C4-2B (cell line): ENCODE measurements at regions not wholly inside any gene's neighbourhood (a gene's known extent, or its start where the extent isn't known, plus 50 kb on each side); places are given as distances from the start of the nearest gene placed in this dataset.
"Not testable (repeated sequence)": the region's sequence is repeated elsewhere in the genome, so short reads cannot be mapped to it uniquely, and the experiment has no call there.

ENCODE experiments used
- H3K27ac ChIP-seq: fragments of 450-650 bp; 2 replicates; pipeline ENCODE4 v1.5.1; 2017
- ZFX ChIP-seq: fragments of 450-650 bp; IDR thresholded peaks from 2 replicates; pipeline ENCODE4 v1.6.1; 2017
- TF ChIP-seq, protein P1 (sequence below): fragments of 450-650 bp; conservative IDR thresholded peaks from 2 replicates; pipeline ENCODE4 v1.5.1; 2017; ENCODE audit warnings: mild to moderate bottlenecking

DNA sequence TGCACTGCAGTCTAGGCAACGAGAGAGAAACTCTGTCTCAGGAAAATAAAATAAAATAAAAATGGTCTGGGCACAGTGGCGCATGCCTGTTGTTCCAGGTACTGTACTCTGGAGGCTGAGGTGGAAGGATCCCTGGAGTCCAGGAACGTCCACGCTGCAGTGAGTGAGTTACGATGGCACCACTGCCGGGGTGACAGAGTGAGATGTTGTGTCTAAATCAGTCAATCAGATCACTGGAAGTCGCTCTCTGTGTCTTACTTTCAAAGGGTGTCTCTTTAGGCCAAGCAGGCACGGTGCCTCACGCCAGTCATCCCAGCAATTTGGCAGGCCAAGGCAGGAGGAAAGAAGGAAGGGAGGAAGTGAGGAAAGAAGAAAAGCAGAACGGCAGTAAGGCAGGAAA, 112.2 kb upstream of the ANKRD30BL start:
- no peak overlapping the region for H3K27ac ChIP-seq
- no peak for TF ChIP-seq ZFX
- TF ChIP-seq, protein P1, sequence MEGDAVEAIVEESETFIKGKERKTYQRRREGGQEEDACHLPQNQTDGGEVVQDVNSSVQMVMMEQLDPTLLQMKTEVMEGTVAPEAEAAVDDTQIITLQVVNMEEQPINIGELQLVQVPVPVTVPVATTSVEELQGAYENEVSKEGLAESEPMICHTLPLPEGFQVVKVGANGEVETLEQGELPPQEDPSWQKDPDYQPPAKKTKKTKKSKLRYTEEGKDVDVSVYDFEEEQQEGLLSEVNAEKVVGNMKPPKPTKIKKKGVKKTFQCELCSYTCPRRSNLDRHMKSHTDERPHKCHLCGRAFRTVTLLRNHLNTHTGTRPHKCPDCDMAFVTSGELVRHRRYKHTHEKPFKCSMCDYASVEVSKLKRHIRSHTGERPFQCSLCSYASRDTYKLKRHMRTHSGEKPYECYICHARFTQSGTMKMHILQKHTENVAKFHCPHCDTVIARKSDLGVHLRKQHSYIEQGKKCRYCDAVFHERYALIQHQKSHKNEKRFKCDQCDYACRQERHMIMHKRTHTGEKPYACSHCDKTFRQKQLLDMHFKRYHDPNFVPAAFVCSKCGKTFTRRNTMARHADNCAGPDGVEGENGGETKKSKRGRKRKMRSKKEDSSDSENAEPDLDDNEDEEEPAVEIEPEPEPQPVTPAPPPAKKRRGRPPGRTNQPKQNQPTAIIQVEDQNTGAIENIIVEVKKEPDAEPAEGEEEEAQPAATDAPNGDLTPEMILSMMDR, result no peak

DNA sequence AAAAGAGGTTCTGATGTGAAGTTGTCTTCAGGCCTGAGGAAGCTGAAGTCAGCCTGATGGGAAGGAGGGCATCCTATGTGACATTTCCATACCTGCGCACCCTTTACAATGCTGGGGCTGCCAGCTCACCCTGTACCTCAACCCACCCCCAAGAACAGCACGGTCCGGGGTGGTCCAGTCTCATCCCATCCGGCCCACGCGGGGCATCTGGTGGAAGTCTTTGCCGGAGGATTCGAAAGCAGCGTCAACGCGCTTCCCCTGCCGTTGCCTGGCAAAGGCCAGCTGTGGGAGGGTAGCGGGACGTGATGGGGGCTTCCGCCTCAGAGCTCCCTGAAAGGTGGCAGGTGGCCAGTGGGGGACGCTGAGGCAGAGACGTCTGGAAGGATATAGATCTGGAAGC, 113.6 kb upstream of the ANKRD30BL start:
- no peak for TF ChIP-seq ZFX
- TF ChIP-seq, protein P1, result no peak
- no peak overlapping the region for H3K27ac ChIP-seq

DNA sequence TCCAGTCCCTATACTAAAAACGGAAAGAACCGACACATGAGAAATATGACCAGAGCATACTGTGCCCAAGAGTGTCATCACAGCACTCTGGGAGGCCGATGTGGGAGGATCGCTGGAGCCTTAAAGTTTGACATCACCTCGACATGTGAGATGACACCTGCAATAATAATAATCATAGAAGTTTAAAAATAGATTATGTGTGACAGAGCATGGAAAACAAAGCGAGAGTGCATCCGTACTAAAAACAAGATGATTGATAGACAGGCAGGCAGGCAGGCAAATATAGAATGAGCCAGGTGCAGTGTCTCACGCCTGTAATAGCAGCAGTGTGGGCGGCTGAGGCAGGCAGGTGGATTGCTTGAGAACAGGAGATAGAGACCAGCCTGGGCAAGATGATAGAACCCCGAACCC, 114.8 kb upstream of the ANKRD30BL start:
- TF ChIP-seq ZFX, result no peak
- TF ChIP-seq, protein P1, result no peak
- H3K27ac ChIP-seq, result no peak overlapping the region

DNA sequence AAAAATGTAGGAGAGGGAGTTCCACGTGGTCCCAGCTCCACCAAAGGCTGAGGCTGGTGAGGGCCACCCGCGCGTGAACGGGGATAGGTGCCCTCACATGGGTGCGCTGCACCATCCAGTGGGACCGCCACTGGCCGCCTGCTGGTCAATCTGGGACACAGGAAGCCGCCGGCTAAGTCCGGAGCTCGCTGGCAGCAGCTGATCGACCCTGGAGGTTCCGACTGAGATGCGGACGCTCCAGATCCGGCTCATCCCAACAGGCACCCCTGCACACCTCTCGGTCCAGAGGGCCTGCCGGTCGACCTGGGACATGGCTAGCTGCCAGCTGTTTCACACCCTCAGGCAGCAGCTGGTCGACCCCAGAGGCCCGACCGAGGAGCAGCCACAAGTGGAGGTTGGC, 116.5 kb upstream of the ANKRD30BL start:
- no peak overlapping the region for H3K27ac ChIP-seq
- TF ChIP-seq, protein P1, result no peak; the same call in 1 of the 2 replicates
- TF ChIP-seq ZFX, result no peak

DNA sequence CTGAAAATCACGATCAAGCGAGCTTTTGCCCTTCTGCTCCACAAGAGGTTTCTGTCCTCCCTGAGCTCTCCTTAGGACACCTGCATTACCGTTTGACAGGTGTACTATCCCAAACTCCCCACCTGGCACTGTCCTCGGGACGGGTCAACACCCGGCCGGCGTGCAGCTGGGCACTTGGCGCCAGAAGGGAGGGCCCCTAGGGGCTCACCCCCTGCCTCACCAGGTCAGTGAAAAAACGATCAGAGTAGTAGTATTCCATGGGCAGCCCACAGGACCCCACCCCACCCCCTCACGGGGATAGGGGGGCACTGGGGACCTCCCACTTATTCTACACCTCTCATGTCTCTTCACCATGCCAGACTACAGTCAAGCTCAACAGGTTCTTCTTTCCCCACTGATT, 117.6 kb upstream of the ANKRD30BL start:
- TF ChIP-seq ZFX, result no peak
- TF ChIP-seq, protein P1, result no peak
- no peak overlapping the region for H3K27ac ChIP-seq

DNA sequence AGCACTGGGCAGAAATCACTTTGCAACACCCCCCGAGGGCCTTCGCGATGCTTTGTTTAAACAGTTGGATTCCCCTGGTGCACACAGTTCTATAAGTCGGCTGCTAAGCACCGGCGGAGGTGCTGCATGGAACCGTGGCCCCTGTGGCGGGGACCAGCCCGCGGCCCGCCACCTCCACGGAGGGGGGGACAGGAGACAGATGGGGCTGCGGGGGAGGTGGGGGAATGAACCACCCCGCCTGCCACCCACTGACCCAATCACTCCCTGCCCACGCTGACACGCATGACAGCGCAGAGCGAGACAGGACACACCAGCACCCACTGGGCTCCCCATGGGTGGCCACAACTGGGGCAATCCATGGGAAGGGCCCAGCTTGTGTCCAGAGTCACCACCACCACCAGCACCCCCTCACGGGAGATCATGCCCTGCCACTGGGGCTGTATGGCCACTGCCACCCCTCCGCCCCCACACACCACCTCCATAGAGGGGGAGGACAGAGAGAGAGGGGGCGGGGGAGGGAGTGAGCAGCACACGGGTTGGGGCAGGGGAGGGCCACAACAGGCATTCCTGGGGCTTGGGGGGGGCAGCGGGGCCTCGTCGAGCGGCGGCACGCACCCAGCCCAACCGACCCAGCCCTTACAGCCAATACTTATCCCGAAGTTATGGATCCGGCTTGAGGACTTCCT, 118.3 kb upstream of the ANKRD30BL start:
- TF ChIP-seq, protein P1, result no peak
- no peak for TF ChIP-seq ZFX
- no peak overlapping the region for H3K27ac ChIP-seq

DNA sequence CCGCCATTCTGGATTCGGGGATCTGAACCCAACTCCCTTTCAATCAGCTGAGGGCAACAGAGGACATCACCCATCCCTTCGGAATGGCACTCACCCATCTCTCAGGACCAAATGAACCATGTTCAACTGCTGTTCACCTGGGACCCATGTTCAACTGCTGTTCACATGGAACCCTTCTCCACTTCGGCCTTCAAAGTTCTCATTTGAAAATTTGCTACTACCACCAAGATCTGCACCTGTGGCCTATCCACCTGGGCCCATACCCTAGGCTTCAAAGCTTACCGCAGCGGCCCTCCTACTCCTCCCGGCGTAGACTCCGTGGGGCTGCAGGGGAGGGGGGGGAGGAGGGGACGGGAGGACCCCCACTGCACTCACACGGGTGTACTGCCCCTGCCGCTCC, 119.2 kb upstream of the ANKRD30BL start:
- no peak for TF ChIP-seq ZFX
- TF ChIP-seq, protein P1, result no peak
- no peak overlapping the region for H3K27ac ChIP-seq

DNA sequence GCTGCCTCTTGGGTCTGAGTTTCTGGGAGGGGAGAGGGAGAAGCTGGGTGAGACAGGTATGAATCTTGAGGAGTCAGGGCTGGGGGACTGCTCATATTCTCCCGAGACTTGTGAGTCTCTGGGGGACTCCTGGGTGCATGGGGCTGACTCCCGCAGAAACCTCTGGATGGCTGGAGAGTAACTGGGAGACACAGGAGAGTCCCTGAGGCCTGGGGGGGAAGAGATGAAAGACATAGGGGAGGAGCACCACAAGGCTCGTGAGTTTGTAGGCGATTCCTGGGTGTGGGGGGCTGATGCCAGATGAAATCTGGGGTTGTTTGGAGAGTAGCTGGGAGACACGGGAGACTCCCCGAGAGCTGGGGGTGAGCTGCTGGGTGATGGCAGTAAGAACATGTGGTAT, 120.4 kb upstream of the ANKRD30BL start:
- H3K27ac ChIP-seq, result not testable (repeated sequence)
